Right lobe of liver (tissue), 6 donors: ENCODE measurements at regions not wholly inside any gene's neighbourhood (a gene's known extent, or its start where the extent isn't known, plus 50 kb on each side); places are given as distances from the start of the nearest gene placed in this dataset.

Experiments used
- ATAC-seq, 4 donors: fragments of 200-7000 bp; cut with Tn5 transposase; one replicate each; pipeline ENCODE4 v1.9.1; 2020; ENCODE audit warnings: mild to moderate bottlenecking in 4 of 4, moderate library complexity in 4 of 4
- DNase-seq, 3 donors: peaks; one replicate each; pipeline ENCODE4 v3.0.0-alpha.2; 2020
- H3K27ac ChIP-seq, 3 donors: fragments of 200-600 bp; one replicate each; pipeline ENCODE4 v1.8.0; 2022
- H3K27me3 ChIP-seq, 2 donors: fragments of 200-600 bp; one replicate each; pipeline ENCODE4 v1.8.0; 2022
- H3K36me3 ChIP-seq, 4 donors: fragments of 200-600 bp; sonication (generic) in 1 of 4; one replicate each; pipeline versions ENCODE4 v1.5.1 to v1.8.0; 2017 to 2022; ENCODE audit warnings: control low read depth in 1 of 4
- H3K4me1 ChIP-seq, 4 donors: fragments of 200-600 bp; sonication (generic) in 1 of 4; one replicate each; pipeline versions ENCODE4 v1.5.1 to v1.8.0; 2017 to 2022; ENCODE audit warnings: control low read depth in 1 of 4
- H3K4me3 ChIP-seq, 3 donors: fragments of 200-600 bp; one replicate each; pipeline ENCODE4 v1.8.0; 2022
- H3K9me3 ChIP-seq, 4 donors: fragments of 200-600 bp; sonication (generic) in 1 of 4; one replicate each; pipeline versions ENCODE4 v1.5.1 to v1.8.0; 2017 to 2022; ENCODE audit warnings: control low read depth in 1 of 4
- CTCF ChIP-seq, 4 donors: fragments of 200-600 bp in 3 of 4; fragments of 450-650 bp in 1 of 4; IDR thresholded peaks; one replicate each; pipeline versions ENCODE4 v1.5.1 to v1.8.0; 2016 to 2022; ENCODE audit warnings: antibody characterized with exemption in 4 of 4, mild to moderate bottlenecking in 2 of 4
- POLR2A ChIP-seq: fragments of 450-650 bp; IDR thresholded peaks from one replicate; pipeline ENCODE4 v1.6.1; 2017; ENCODE audit warnings: antibody characterized with exemption, mild to moderate bottlenecking
- WGBS: methylation state at CpG from one replicate; pipeline ENCODE4 v1.1.6; 2018; ENCODE audit warnings: low coverage, low lambda C conversion rate; ENCODE audit not compliant: insufficient coverage; ENCODE audit errors: missing lambda C conversion rate; 5-methylcytosine and 5-hydroxymethylcytosine counted together
- intact Hi-C, 2 donors: fragments of 100-400 bp; cut with DNase I; formaldehyde crosslinking; loops; one replicate each; pipeline versions ENCODE4 v1.11.2 to v1.14.1; 2022
- donor health status: DM: no; HTN: yes; CAD: no.
- donor health status: DM: no; HTN: no; CAD: no.
- donor health status: DM: no; HTN: no; CAD: no.
- donor health status: DM: no; HTN: yes; CAD: no.
- donor health status: DM: no; HTN: yes; CAD: no.

DNA sequence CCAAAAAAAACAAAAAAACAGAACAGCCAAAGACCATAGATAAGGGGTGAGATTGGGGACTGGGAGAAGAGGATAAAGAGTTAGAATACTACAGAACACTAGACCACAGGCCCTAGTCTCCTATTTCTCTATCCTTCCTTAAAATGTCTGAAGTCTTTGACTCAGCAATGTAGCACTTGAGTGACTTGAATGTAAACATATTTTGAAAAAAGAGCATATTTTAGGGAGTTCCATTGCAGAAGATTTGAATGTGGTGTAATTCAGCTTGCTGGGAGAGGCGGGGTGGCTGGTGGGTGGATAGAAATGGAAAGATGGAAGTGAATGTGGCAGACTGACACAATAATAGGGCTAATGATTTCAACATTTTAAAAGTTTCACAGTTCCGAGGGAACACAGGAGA is 144.9 kb downstream of the CHIC2 start:
- Histone ChIP-seq H3K27ac (no peak overlapping the region), H3K9me3 (no peaks in the 10 kb centered on the region), H3K4me3 (no peak overlapping the region), H3K36me3 (no peaks in the 10 kb centered on the region), H3K27me3 (no peaks in the 10 kb centered on the region), H3K4me1 (no peaks in the 10 kb centered on the region)
- intact Hi-C loops, result loop anchor here in 1 of 2 donors (5.0 kb wide), 1 partner anchor 293 kb away; no protein-coding TSS in a partner anchor
- 65% methylated on average over 2 of the region's 2 CpGs for WGBS
- no peak for DNase-seq
- TF ChIP-seq POLR2A (no peak), CTCF (IDR thresholded peaks at IDR 0.05) (no peak)
- no peak for ATAC-seq

DNA sequence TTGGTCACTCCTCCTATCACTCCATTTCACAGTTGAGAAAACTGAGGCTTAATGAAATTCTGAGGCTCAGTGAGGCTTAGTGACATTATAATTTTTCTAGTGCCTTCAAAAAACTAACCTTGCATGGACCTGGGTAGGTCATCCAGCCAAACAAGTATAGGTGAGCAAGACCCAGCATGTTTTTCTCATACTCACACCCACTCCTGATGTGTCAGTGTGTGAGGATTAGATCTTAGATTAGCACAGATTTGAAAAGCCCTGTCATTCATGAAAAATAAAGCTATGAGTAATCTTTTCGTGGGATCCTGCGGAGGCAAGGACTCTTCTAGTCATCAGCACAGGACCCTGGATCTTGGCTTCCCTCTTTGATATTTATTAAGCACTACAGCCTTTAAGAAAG is 146.7 kb downstream of the CHIC2 start:
- no peak overlapping the region for H3K27ac ChIP-seq
- DNase-seq (no peak), ATAC-seq (no peak)
- 62% methylated on average over 2 of the region's 2 CpGs for WGBS
- H3K36me3 ChIP-seq, result no peaks in the 10 kb centered on the region
- no peaks in the 10 kb centered on the region for H3K4me1 ChIP-seq
- no peak for TF ChIP-seq POLR2A
- no peak for TF ChIP-seq CTCF (IDR thresholded peaks at IDR 0.05)
- intact Hi-C loops, result loop anchor here in 1 of 2 donors (5.0 kb wide), 1 partner anchor 295 kb away; no protein-coding TSS in a partner anchor
- H3K27me3 ChIP-seq, result no peaks in the 10 kb centered on the region
- no peaks in the 10 kb centered on the region for H3K9me3 ChIP-seq
- no peak overlapping the region for H3K4me3 ChIP-seq

DNA sequence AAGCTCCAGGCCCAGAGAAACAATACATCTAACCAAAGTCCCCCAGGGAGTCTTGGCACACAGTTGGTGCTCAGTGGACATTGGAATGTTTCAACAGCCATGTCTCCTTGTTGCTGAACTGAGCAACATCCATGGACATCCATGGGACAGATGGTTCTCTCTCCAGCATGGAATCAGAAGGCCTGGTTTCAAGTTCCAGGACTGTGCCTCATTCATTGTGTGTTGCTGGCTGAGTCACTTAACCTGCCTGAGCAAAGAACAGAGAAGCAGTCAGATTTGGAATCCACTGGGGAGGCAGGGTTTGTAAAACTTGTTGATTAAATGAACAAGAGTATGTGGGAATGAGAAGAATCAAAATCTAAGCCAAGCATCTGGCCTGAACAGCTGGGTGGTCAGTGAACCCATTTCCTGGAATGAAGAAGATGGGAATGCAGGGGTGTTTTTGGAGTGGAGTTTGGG is 147.9 kb downstream of the CHIC2 start:
- DNase-seq (no peak), ATAC-seq (no peak)
- intact Hi-C loops, result loop anchor here in 1 of 2 donors (5.0 kb wide), 1 partner anchor 296 kb away; no protein-coding TSS in a partner anchor
- Histone ChIP-seq H3K4me3 (no peak overlapping the region), H3K27ac (no peak overlapping the region), H3K4me1 (no peaks in the 10 kb centered on the region), H3K36me3 (no peaks in the 10 kb centered on the region), H3K27me3 (no peaks in the 10 kb centered on the region), H3K9me3 (no peaks in the 10 kb centered on the region)
- TF ChIP-seq CTCF (IDR thresholded peaks at IDR 0.05) (no peak), POLR2A (no peak)

DNA sequence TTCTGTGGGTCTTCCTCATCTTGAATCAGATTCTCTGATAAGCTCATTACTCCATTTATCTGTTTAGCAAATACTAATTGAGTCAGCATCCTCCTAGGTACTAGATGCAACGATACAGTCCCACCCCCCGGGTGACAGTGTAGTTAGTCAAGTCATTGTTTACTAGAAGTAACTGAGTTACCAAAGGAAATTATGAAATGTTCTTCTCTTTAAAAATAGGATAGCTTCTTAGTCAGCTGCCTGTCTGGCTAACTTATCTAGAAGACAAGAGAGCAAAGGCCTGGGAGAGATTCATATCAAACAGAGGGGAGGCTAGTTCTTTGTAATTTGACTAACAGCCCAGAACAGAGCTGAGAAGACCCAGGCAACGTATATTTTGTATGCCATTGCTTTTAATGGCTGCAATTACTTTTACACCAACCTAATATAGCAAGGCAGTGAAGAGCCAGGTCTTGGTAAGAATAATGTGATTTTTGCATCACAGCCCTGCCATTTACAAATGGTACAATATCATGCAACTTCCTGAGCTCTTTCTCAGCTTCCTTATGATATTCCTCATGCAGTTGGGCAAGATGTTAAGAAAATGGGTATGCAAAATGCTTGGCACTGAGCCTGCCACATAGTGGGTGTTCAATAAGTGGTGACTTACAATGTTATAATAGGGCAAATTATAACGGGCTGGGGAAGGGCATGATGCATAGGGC is 149.9 kb downstream of the CHIC2 start:
- Histone ChIP-seq H3K27me3 (no peaks in the 10 kb centered on the region), H3K36me3 (no peaks in the 10 kb centered on the region), H3K9me3 (no peaks in the 10 kb centered on the region), H3K4me1 (no peaks in the 10 kb centered on the region), H3K4me3 (no peak overlapping the region), H3K27ac (no peak overlapping the region)
- peak in 2 of 4 donors; percentile 22 to 56 for ATAC-seq
- TF ChIP-seq POLR2A (no peak), CTCF (IDR thresholded peaks at IDR 0.05) (no peak)
- intact Hi-C loops, result loop anchor here in 1 of 2 donors (5.0 kb wide), 2 partner anchors 298 to 308 kb away; no protein-coding TSS in a partner anchor
- WGBS, result 28% methylated on average over 4 of the region's 4 CpGs
- no peak for DNase-seq
